Nucleus accumbens (tissue), 56 donors: ENCODE measurements at regions not wholly inside any gene's neighbourhood (a gene's known extent, or its start where the extent isn't known, plus 50 kb on each side); places are given as distances from the start of the nearest gene placed in this dataset.
"Not testable (repeated sequence)": the region's sequence is repeated elsewhere in the genome, so short reads cannot be mapped to it uniquely, and the experiment has no call there.

ENCODE experiments used
- DNase-seq, 56 donors: peaks; one replicate each; lab custom pipeline; 2025; lab: John Stamatoyannopoulos, UW

DNA sequence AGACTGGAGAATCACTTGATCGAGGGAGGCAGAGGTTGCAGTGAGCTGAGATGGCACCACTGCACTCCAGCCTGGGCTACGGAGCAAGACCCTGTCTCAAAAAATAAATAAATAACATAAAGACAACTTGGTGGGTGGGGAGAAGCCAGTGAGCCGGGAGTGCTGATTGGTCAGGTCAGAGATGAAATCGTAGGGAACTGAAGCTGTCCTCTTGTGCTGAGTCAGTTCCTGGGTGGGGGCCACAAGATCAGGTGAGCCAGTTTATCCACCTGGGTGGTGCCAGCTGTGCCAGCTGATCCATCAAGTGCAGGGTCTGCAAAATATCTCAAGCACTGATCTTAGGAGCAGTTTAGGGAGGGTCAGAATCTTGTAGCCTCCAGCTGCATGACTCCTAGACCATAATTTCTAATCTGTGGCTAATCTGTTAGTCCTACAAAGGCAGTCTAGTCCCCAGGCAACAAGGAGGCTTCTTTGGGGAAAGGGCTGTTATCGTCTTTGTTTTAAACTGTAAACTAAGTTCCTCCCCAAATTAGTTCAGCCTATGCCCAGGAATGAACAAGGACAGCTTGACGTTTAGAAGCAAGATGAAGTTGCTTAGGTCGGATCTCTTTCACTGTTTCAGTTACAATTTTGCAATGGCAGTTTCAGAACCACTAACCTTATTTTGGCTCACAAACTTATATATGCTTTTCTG is 221.5 kb upstream of the MYLIP start:
- not testable (repeated sequence) for DNase-seq

DNA sequence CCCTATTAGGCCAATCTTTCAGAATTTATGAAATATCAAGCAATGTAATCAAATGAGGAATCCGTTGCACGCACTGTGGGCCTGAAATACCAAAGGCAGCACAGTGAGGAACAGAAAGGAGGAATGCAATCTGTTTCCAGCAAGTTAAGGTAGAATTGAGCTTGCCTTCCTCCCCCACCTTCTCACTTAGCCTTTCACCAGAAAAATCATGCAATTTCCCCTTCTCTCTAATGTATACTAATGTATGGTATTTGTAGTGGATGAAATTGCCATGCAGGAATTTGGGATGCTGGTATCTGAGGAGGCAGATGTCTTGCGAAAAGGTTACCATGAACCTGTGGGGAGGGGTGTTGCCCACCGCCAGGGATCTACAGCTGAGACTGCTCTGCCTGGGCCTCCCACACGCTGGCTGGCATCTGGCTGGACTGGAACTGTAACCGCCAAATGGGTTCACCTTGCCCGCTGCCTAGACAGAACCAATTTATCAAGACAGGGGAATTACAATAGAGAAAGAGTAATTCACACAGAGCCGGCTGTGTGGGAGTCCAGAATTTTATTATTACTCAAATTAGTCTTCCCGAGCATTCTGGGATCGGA is 222.4 kb upstream of the MYLIP start:
- no peak for DNase-seq

DNA sequence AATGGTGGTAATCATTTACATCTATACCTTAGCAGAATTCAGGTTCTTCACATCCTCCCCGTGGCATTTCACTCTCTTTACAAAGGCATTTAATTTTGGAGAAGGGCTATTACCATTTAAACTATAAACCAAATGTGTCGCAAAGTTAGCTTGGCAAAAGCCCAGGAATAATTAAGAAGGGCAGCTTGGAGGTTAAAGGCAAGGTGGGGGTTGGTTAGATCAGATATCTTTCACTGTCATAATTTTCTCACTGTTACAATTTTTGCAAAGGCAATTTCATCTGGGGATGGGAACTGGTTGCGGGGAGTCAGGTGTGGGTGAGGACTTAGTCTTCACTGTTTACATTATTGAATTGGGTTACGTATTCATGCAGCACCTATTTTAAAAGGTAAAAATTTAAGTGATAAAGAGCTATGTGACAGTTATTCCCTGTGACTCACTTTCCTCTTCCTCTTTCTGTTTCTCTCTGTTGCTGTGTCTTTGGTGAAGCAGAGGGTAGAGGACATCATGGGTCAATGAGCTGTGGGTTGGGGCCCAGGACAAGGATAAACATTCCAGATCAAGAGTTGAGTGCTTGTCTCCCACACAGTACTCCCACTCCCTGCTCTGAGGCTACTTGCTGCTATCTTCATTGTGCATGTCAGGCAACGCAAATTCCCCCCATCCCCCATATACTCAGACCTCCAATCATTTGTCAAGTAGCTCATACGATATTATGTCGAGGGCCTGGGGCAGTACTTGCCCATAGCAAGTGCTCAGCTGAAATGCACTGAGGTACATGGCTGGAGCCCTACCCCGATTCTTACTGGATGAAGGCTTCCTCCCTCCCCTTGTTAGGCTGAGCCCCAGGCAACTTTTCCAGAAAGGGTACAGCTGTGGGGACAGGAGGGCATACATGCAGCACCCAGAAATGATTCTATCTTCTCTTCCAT is 223.1 kb upstream of the MYLIP start:
- no peak for DNase-seq

DNA sequence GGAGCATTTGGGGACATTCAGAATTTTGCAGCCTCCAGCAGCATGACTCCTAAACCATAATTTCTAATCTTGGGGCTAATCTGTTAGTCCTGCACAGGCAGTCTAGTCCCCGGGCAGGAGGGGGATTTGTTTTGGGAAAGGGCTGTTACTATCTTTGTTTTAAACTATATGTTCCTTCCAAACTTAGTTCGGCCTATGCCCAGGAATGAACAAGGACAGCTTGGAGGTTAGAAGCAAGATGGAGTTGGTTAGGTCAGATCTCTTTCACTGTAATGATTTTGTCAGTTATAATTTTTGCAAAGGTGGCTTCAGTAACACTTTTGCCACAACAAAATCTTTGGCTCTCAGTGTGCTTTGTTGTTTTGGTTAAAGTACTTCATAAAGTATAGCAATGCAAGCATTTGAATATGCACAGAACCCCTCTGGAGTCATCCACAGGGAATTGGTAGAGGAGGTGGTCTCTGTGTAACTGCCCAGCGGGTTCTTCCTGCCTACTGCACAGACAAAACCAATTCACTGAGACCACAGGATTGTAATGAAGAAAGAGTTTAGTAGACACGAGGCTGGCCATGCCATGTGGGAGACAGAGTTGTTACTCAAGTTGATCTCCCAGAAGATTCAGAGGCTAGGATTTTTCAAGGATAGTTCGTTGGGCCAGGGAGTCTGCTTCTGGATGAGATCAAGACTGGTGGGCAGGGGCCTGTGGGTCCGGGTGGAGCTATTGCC is 224.1 kb upstream of the MYLIP start:
- DNase-seq = no peak

DNA sequence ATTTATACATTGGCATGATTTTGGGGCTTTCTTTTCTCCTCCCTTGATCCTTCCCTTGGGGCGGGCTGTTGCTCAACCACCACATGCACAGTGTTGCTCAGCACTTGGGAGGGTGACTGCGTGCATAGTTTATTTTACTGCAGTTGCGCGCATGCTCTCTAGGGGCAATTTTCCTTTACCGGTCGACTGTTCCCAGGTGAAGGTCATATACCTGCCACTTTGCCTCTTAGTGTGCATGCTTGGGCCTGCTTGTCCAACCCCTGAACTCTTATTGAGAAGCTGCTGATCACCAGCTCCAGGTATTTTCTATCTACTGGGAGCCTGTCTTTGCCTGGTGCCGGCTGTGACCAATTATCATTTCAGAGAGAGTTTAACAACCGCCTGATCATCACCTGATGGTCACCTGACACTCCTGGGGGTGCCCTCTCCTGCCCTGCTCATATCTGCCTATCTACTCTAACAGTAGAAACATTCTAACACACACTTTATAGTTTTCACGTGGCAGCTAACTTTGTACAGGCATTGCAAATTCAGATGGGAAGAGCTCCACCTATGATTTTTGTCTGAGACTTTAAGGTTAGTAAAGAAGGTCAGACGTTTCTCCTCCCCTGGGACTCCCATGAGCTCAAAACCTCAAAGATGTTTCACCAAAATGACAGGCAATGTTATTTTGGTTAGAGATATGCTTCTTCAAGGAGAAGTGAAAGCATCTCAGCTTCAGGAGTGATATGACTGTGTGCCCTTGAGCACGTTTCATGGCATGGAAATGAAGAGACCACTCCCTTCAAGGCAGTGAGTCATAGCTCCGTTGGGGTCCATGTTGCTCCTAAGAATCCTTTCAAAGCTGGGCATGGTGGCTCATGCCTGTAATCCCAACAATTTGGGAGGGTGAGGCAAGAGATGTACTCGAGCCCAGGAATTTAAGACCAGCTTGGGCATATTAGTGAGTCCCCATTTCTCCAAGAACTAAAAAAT is 227.5 kb upstream of the MYLIP start:
- DNase-seq = peak in 1 of 56 donors; percentile 4

DNA sequence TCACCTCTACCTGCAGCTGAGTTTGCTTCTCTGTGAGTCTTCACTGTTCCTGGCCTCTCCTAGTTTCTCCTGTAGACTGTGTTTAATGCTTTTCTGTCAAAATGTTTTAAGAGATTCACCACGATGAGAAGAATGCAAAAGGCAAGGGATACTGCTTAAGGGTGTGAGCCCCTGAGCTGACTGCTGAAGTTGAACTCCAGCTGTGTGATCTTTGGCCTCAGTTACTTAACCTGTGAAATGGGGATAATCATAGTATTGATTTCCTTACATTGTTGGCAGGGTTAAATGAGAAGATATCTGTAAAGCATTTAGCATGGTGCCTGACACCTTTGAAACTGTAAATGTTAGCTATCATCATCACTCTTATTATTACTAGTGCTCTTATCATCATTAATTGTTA is 230.2 kb upstream of the MYLIP start:
- DNase-seq = no peak

DNA sequence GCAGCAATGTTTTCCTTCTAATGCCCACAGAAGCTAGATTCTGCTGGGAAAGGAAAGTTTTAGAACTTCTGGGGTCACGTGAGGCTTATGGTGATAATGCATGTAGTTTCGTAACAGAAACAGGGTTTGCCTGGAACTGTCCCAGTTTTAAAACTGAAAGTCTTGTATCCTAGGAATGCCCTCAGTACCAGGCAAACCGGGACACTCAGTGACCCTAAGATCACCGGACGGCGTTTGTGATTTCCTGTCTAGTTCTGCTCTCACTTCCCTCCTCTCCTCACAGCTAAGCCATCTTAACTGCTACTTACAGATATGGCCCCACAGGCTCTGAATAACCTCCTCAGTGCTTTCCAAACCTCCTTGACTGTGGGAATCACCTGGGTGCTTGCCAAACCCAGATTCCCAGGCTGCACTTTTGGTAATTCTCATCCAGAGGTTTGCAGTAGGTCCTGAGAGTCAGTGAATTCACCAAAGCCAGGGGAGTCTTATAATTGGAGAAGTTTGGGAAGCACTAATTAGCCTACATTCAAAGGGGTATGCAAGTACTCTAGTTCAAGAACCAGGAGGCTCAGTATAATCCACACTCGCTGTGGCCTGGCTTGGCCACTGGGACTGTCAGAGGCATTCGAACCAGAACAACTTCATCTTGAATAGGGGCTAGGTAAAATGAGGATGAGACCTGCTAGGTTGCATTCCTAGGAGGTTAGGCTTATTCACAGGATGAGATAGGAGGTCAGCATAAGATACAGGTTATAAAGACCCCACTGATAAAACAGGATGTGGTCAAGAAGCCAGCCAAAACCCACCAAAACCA is 231.6 kb upstream of the MYLIP start:
- no peak for DNase-seq

DNA sequence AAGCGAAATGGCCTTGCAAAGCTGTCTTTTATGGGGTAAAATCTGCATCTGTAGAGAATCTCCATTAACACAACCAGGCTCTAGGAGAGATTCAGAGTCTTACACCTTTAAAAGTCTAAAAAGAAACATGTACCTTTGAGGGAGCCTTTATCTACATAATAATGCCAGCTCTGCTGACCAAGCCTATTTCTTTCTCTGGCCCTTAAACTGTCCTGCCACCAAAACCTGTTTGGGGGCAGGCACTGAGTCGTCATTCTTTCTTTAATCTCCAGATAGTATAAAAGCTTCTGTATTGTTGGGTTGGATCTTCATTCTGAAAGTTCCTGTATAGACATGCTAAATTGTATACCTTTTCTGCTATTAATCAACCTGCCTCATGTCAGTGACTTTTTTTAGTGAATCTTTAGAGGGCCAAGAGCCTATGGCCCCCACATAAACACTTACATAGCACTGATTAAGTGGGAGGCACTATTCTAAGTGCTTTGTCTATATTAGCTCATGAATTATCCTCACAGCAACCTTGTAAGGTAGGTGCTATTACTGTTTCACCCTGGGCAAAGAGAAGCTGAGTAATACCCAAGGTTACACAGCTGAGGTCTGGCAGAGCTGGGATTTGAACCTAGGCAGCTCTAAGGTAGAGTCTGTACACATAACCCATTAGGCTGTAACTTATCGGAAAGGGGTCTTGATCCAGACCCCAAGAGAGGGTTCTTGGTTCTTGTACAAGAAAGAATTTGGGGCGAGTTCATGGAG is 232.3 kb upstream of the DTNBP1 start:
- no peak for DNase-seq

DNA sequence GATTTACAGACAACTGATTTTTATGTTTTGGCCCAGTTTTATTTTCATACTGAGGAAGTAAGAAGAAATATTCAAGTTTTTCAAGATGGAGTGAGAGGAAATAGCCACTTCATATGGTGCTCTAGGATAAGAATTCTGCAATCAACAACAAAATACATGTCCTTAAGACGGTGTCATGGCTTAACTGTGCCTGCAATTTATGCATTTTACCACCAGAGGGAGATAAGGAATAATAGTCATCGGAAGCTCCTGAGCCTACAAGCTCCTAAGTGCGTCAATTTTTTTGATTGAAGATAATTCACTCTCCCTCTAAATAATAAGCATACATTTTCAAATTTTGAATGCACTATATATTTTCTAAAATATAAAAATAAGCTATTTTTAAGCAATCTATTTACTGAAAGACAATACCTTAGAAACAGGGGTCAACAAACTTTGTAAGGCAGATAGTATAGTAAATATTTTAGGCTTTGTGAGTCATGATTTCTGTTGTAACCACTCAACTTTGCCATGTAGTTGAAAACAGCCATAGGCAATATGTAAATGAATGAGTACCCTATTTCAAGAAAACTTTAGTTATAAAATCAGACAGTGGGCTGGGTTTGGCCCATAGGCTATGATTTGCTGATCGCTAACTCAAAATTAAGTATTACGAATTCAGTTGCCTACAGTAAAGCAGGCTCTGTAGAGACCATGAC is 230.9 kb upstream of the DTNBP1 start:
- DNase-seq = no peak

DNA sequence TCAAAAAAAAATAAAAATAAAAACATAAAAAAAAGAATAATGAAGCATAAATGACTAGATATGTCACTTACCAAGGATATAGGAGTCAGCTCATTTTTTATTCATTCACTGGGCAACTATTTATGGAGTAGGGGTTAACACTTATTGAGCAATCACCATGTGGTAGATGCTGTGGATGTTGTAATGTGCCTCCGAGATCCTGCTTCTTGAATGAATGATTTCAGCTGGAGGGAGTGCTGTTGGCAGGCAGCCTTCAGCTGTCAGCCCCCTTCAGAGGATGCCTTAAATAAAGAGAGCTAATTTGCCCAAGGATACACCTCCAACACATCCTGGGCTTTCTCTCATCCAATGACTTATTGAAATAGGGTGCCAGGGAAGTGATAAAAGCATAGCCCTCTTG is 229.5 kb upstream of the DTNBP1 start:
- no peak for DNase-seq

DNA sequence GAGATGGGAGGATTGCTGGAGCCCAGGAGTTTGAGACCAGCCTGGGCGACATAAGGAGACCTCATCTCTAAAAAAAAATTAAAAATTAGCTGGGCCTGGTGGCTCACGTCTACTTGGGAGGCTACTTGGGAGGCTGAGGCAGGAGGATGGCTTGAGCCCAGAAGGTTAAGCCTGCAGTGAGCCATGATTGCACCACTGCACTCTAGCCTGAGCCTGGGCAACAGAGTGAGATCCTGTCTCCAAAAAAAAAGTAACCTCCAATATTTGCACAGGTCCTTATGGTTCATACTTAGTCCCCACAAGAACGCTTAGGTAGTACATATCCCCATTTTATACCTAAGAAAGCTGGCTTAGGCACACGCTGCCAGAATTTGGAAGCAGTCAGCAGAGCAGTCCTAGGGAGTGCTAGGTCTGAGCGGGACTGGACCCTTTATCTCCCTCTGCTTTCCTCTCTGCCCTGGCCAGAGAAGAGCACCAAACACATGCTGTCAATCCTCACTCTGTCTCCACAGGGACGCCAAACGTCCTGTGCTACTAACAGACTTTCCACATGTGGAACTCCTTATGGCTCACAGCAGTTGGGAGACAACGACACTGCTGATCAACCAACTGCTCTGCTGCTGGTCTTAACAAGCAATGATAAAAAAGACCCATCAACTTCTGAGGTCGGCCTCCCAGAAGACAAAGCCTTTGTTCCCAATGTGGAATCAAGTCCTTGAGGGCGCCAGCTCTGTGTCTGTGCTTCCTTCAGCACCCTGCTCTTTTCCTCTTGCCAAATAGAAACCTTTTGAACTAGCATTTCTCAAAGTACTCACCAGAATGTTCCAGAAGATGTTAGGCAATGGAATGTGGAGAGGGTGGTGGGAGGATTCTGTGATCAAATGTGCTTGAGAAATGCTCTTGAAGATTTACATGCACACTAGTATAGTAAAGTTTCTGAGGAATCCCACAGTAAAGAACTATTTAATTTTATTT is 226.3 kb upstream of the DTNBP1 start:
- DNase-seq = no peak

DNA sequence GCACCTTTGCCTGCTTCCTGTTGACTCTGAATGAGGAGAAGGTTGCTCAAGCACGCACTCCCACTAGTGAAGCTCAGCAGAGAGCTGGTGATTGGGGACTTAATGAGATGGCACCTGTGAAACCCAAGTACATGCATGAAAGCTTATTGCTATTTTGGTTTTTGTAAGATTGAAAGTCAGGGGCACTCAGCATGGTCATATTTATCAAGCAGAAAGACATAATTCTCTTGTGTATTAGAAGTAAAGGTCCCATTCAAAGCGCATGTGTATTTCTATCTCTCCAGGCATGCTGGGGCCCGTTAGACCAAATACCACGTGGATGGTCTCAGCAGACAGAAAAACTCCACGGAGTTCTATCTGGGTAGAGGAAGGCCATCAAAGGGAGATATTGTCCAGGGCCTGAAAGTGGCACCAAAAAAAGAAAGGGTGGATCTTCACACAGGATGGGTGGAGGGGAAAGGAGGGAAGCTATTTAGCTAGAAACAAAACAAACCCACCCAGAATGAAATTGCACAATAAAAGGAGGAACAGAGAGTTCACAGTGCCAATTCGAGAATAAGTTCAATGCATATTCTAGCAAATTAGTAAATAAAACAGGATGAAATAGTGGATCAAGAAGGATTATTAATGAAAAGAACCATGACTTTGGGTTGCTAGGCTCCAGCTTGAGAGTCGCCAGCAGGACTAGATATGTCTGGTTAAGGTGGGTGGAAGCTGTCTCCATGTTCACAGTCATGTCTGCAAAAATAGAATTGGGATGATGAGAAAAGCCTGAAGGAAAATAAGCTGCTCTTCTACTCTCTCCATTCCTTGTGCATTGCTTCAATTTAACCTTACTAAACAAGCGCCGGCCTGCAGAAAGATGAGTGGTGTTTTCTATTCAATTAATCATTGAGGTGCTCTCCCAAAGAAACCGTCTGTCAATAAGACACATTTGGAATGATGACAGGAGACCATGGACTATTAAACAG is 224.9 kb upstream of the DTNBP1 start:
- DNase-seq = no peak

DNA sequence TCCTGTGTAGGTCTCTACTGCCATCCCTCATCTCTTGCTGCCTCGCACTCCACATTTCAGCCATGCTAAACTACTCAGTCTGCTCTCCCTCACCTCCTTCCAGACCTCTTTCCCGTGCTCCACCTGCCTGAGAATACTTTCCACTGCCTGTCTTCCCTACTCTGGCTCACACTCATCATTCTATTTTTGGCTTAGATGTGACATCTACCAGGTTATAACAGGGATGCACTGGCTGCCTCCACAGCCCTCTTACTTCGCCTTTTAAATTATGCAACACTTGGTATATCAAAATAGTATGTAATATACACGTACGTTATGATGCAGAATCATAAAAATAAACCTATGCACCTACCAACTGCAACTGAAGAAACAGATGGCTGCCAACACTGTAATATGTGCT is 222.8 kb upstream of the DTNBP1 start:
- DNase-seq = no peak

DNA sequence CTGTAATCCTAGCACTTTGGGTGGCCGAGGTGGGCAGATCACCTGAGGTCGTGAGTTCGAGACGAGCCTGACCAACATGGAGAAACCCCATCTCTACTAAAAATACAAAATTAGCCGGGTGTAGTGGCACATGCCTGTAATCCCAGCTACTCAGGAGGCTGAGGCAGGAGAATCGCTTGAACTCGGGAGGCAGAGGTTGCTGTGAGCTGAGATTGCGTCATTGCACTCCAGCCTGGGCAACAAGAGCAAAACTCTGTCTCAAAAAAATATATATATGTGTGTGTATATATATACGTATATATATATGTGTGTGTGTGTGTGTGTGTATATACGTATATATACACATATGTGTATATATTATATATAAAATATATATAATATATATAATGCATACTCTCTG is 220.8 kb upstream of the DTNBP1 start:
- not testable (repeated sequence) for DNase-seq

DNA sequence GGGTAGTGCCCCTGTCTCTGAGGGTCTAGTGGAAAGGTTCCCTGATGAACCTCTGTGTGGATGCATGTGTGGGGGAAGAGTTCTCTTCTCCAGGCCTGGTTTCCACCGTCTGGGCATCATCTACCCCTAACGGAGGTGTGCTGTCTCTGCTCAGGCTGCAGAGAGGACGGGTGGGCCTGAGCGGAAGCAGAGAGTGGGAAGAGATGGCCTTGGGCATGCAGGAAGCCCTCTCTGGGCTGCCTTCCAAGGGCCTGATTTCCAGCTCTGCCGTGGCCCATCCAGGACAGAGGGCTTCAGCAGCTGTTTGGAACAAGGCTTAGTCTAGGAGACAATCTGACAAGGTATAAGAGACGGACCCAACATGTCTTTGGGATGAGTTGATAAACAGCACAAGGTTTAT is 220.1 kb upstream of the DTNBP1 start:
- DNase-seq = no peak
